Retinal pigment epithelial cell (primary cell): ENCODE measurements at regions not wholly inside any gene's neighbourhood (a gene's known extent, or its start where the extent isn't known, plus 50 kb on each side); places are given as distances from the start of the nearest gene placed in this dataset.

Experiments
- DNase-seq: peaks from one replicate; pipeline ENCODE4 v3.0.0-alpha.2; 2010; ENCODE audit warnings: low read depth
- H3K4me3 ChIP-seq: 2 replicates; pipeline ENCODE4 v1.5.1; 2011; ENCODE audit warnings: mild to moderate bottlenecking, low read length, control low read depth, moderate library complexity
- TF ChIP-seq, protein P1 (sequence below): conservative IDR thresholded peaks from 2 replicates; pipeline ENCODE4 v1.5.1; 2011; ENCODE audit warnings: low read depth, low read length, control low read depth, inconsistent platforms

GRCh38 chr20:60729135-60729900 lies 522.7 kb upstream of the CDH4 start:
- no peak for DNase-seq
- H3K4me3 ChIP-seq, result no peak overlapping the region
- TF ChIP-seq, protein P1, sequence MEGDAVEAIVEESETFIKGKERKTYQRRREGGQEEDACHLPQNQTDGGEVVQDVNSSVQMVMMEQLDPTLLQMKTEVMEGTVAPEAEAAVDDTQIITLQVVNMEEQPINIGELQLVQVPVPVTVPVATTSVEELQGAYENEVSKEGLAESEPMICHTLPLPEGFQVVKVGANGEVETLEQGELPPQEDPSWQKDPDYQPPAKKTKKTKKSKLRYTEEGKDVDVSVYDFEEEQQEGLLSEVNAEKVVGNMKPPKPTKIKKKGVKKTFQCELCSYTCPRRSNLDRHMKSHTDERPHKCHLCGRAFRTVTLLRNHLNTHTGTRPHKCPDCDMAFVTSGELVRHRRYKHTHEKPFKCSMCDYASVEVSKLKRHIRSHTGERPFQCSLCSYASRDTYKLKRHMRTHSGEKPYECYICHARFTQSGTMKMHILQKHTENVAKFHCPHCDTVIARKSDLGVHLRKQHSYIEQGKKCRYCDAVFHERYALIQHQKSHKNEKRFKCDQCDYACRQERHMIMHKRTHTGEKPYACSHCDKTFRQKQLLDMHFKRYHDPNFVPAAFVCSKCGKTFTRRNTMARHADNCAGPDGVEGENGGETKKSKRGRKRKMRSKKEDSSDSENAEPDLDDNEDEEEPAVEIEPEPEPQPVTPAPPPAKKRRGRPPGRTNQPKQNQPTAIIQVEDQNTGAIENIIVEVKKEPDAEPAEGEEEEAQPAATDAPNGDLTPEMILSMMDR, result no peak

DNA sequence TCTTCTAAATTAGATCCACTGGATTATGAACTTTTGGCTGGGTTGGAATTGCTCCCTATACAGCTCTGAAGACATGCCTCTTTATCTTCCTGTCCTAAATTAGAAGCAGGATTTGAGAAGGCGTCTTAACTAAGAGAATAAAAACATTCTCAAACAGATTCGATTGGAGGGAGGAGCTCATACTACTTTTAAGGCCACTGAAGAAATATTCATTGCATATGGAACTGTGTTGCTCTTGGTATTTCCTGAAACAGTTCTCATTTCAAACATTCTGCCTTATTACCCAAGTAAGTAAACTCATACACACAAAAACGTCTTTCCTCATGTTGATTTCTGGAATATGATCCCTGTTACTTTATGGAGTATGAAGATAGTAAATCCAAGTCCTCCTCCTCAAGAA lies 519.7 kb upstream of the CDH4 start:
- DNase-seq, result no peak
- TF ChIP-seq, protein P1, result no peak
- no peak overlapping the region for H3K4me3 ChIP-seq

- DNase-seq, result no peak
- TF ChIP-seq, protein P1, result no peak
- no peak overlapping the region for H3K4me3 ChIP-seq
Observed at GRCh38 chr20:60748086-60748485, 504.0 kb upstream of the CDH4 start.

- TF ChIP-seq, protein P1, result no peak
- no peak for DNase-seq
- H3K4me3 ChIP-seq, result no peak overlapping the region
Observed at GRCh38 chr20:60749804-60750602, 502.1 kb upstream of the CDH4 start.

GRCh38 chr20:60750909-60751308 lies 501.2 kb upstream of the CDH4 start:
- DNase-seq, result no peak
- TF ChIP-seq, protein P1, result no peak
- H3K4me3 ChIP-seq, result no peak overlapping the region

DNA sequence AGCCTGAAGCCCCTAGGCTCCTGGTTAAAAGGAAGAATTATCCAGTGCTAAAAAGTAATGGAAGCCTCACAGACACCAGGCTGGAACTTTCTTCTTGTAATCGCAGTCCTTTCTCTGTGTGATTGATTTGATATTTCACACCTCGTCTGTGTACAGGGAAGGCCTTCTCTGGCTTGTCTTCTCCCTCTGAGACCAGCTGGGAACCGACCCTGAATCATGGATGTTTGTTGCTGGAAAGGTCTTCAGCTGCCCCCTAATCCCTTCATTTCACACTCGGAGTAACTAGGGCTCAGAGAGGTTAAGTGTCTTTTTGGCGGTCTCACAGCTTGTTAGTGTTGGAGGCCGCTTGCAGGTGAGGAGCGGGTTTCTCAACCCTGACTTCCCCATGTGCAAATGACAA lies 500.2 kb upstream of the CDH4 start:
- TF ChIP-seq, protein P1, result no peak
- H3K4me3 ChIP-seq, result no peak overlapping the region
- no peak for DNase-seq
